ENCODE measurements at regions not wholly inside any gene's neighbourhood (a gene's known extent, or its start where the extent isn't known, plus 50 kb on each side); places are given as distances from the start of the nearest gene placed in this dataset.
A peak's percentile ranks its signal among the peaks of the same experiment; 100 is the strongest.

- no peak for TF ChIP-seq CTCF (IDR thresholded peaks at IDR 0.05; ENCODE audit: low read depth, low read length)
- H3K4me3 ChIP-seq (ENCODE audit: low read depth, low read length): peak overlapping the region; percentile 45
These were observed 129.2 kb upstream of the SEC61G start for GRCh38 chr7:54888067-54888733.

- H3K4me3 ChIP-seq (ENCODE audit: low read depth, low read length): peak overlapping the region; percentile 45
- no peak for TF ChIP-seq CTCF (IDR thresholded peaks at IDR 0.05; ENCODE audit: low read depth, low read length)
These were observed 129.7 kb upstream of the SEC61G start for GRCh38 chr7:54888734-54889082.

GRCh38 chr7:54897891-54898290 is 120.9 kb upstream of the EGFR start:
- no peak overlapping the region for H3K4me3 ChIP-seq (ENCODE audit: low read depth, low read length)
- TF ChIP-seq CTCF (IDR thresholded peaks at IDR 0.05; ENCODE audit: low read depth, low read length): no peak

GRCh38 chr7:54898659-54899340 is 120.0 kb upstream of the EGFR start:
- TF ChIP-seq CTCF (IDR thresholded peaks at IDR 0.05; ENCODE audit: low read depth, low read length): no peak

GRCh38 chr7:54901840-54902239 is 117.0 kb upstream of the EGFR start:
- no peak overlapping the region for H3K4me3 ChIP-seq (ENCODE audit: low read depth, low read length)
- no peak for TF ChIP-seq CTCF (IDR thresholded peaks at IDR 0.05; ENCODE audit: low read depth, low read length)

More at GRCh38 chr7:54898659-54899340, 120.0 kb upstream of the EGFR start:
- H3K4me3 ChIP-seq (ENCODE audit: low read depth, low read length): no peak overlapping the region

GRCh38 chr7:54904130-54904529 is 114.7 kb upstream of the EGFR start:
- no peak overlapping the region for H3K4me3 ChIP-seq (ENCODE audit: low read depth, low read length)
- no peak for TF ChIP-seq CTCF (IDR thresholded peaks at IDR 0.05; ENCODE audit: low read depth, low read length)

GRCh38 chr7:54904986-54905385 is 113.8 kb upstream of the EGFR start:
- H3K4me3 ChIP-seq (ENCODE audit: low read depth, low read length): no peak overlapping the region
- TF ChIP-seq CTCF (IDR thresholded peaks at IDR 0.05; ENCODE audit: low read depth, low read length): no peak
